Gastroesophageal sphincter (tissue), 4 donors: ENCODE measurements at regions not wholly inside any gene's neighbourhood (a gene's known extent, or its start where the extent isn't known, plus 50 kb on each side); places are given as distances from the start of the nearest gene placed in this dataset.
A peak's percentile ranks its signal among the peaks of the same experiment; 100 is the strongest.

ENCODE experiments used
- ATAC-seq: fragments of 150-250 bp; one replicate; pipeline ENCODE4 v1.9.1; 2016; ENCODE audit warnings: mild to moderate bottlenecking, moderate library complexity
- H3K27ac ChIP-seq, 4 donors: fragments of 200-600 bp; sonication (generic) in 3 of 4; 1 replicate in 3 of 4; 2 replicates in 1 of 4; pipeline ENCODE4 v1.5.1; 2016 to 2019
- H3K27me3 ChIP-seq: fragments of 200-600 bp; sonication (generic); one replicate; pipeline ENCODE4 v1.5.1; 2019
- H3K36me3 ChIP-seq, 2 donors: fragments of 200-600 bp; sonication (generic); one replicate each; pipeline ENCODE4 v1.5.1; 2019; ENCODE audit warnings: control low read depth in 1 of 2
- H3K4me1 ChIP-seq, 3 donors: fragments of 200-600 bp; sonication (generic); 1 replicate in 2 of 3; 2 replicates in 1 of 3; pipeline ENCODE4 v1.5.1; 2016 to 2019; ENCODE audit warnings: control low read depth in 2 of 3
- H3K4me3 ChIP-seq, 2 donors: fragments of 200-600 bp; sonication (generic); one replicate each; pipeline ENCODE4 v1.5.1; 2019; ENCODE audit warnings: mild to moderate bottlenecking in 1 of 2, moderate library complexity in 1 of 2
- H3K9me3 ChIP-seq, 3 donors: fragments of 200-600 bp; sonication (generic); one replicate each; pipeline ENCODE4 v1.5.1; 2017 to 2019; ENCODE audit warnings: control low read depth in 2 of 3
- EP300 ChIP-seq: sonication (generic); formaldehyde crosslinking; IDR thresholded peaks from one replicate; pipeline ENCODE4 v1.6.1; 2017; ENCODE audit warnings: antibody characterized with exemption, mild to moderate bottlenecking
- POLR2A ChIP-seq, 2 donors: fragments of 450-650 bp; IDR thresholded peaks; one replicate each; pipeline ENCODE4 v1.6.1; 2017; ENCODE audit warnings: antibody characterized with exemption in 2 of 2, mild to moderate bottlenecking in 2 of 2, moderate library complexity in 1 of 2
- POLR2AphosphoS5 ChIP-seq: sonication (generic); formaldehyde crosslinking; IDR thresholded peaks from one replicate; pipeline ENCODE4 v1.6.1; 2017; ENCODE audit warnings: antibody characterized with exemption
- whole genome bisulfite sequencing, 2 donors: methylation state at CpG; one replicate each; pipeline ENCODE4 v1.1.5; 2018; ENCODE audit warnings: low coverage in 1 of 2; 5-methylcytosine and 5-hydroxymethylcytosine counted together
- TF ChIP-seq, protein P1 (sequence below), 4 experiments: fragments of 200-600 bp in 2 of 4; fragments of 450-650 bp in 2 of 4; sonication (generic) in 1 of 4; IDR thresholded peaks; one replicate each; pipeline ENCODE4 v1.5.1; 2017 to 2019; ENCODE audit warnings: antibody characterized with exemption in 4 of 4, mild to moderate bottlenecking in 2 of 4, moderate library complexity in 2 of 4

DNA sequence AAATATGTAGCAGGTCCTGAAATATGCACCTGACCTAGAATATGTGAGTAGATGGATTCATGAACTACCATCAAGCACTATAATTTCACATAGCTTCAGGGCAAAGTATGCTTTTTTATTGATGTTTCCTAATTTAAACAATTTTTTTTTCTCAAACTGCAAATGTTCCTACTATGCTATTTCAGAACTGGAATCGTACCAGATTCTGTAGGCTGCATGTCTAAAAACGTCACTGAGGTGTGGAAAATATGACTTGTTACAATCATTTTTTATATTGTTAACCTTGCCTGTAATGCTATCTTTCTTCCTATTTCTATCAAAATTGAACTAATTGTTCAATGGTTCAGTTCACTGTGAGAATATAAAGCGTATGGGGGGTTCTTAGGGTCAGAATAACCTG, 78.0 kb upstream of the RERGL start:
- no peak for TF ChIP-seq EP300
- TF ChIP-seq POLR2A (IDR thresholded peaks at IDR 0.05) = no peak
- TF ChIP-seq, protein P1, sequence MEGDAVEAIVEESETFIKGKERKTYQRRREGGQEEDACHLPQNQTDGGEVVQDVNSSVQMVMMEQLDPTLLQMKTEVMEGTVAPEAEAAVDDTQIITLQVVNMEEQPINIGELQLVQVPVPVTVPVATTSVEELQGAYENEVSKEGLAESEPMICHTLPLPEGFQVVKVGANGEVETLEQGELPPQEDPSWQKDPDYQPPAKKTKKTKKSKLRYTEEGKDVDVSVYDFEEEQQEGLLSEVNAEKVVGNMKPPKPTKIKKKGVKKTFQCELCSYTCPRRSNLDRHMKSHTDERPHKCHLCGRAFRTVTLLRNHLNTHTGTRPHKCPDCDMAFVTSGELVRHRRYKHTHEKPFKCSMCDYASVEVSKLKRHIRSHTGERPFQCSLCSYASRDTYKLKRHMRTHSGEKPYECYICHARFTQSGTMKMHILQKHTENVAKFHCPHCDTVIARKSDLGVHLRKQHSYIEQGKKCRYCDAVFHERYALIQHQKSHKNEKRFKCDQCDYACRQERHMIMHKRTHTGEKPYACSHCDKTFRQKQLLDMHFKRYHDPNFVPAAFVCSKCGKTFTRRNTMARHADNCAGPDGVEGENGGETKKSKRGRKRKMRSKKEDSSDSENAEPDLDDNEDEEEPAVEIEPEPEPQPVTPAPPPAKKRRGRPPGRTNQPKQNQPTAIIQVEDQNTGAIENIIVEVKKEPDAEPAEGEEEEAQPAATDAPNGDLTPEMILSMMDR (IDR thresholded peaks at IDR 0.05) = no peak
- TF ChIP-seq POLR2AphosphoS5 = no peak
- 31 to 47% methylated on average over 2 to 3 of the region's 3 CpGs for WGBS, 2 donors
- Histone ChIP-seq H3K4me3 (no peak overlapping the region), H3K4me1 (peaks cover 0 to 11% (median 0%) of the 10 kb centered on the region in 3 donors), H3K9me3 (peaks cover 0 to 5% (median 0%) of the 10 kb centered on the region in 3 donors), H3K36me3 (no peaks in the 10 kb centered on the region), H3K27me3 (no peaks in the 10 kb centered on the region), H3K27ac (no peak overlapping the region)
- no peak for ATAC-seq

DNA sequence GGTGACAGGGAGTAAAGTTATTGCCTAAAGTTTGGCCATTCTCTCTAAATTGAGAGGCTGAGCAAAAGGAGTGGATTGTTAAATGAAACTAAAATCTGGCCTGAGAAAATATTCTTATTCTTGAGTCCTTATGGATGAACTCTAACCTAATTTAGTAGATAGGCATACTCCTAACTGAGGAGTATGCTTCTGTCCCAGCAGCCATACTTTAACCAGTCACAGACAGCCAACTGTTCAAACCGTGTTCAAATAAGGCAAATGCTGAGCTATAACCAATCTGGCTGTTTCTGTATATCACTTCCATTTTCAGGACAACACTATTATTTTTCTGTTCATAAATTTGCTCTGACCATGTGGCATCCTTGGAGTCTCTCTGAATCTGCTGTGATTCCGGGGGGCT, 75.9 kb upstream of the RERGL start:
- ATAC-seq = no peak
- Histone ChIP-seq H3K4me3 (peak overlapping the region; percentile 9 to 21), H3K4me1 (peaks cover 0 to 11% (median 0%) of the 10 kb centered on the region in 3 donors), H3K27me3 (no peaks in the 10 kb centered on the region), H3K27ac (peak overlapping the region in 1 of 4 donors; percentile 4), H3K36me3 (no peaks in the 10 kb centered on the region), H3K9me3 (no peaks in the 10 kb centered on the region)
- WGBS, 2 donors = 38 to 46% methylated on average over 1 to 2 of the region's 2 CpGs
- TF ChIP-seq, protein P1 (IDR thresholded peaks at IDR 0.05) = no peak
- no peak for TF ChIP-seq POLR2AphosphoS5
- no peak for TF ChIP-seq POLR2A (IDR thresholded peaks at IDR 0.05)
- TF ChIP-seq EP300 = no peak

DNA sequence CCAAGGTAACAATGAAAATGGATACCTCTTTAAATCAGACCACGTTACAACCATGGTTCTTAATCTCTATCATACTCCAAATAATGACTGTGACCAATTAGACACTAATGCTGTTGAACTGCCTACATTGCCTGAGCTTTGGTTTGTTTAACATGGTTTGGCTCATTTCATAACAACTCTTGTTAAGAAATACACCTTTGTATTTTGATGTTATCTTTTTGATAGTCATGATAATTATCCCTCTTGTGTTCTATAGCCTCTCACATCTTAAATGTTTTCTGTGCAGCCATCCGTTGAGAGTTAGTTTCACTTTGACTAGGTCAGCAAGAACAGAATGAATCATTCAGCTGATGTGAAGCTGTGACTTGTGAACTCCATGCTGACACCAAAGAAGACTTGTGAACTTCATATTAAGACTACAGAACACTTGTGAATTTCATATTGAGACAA, 75.5 kb upstream of the RERGL start:
- ATAC-seq = no peak
- TF ChIP-seq POLR2AphosphoS5 (no peak), POLR2A (IDR thresholded peaks at IDR 0.05) (no peak), EP300 (no peak)
- TF ChIP-seq, protein P1 (IDR thresholded peaks at IDR 0.05) = no peak
- peaks cover 0 to 11% (median 0%) of the 10 kb centered on the region in 3 donors for H3K4me1 ChIP-seq
- H3K36me3 ChIP-seq = no peaks in the 10 kb centered on the region
- H3K27me3 ChIP-seq = no peaks in the 10 kb centered on the region
- peak overlapping the region in 1 of 4 donors; percentile 4 for H3K27ac ChIP-seq
- H3K9me3 ChIP-seq = no peaks in the 10 kb centered on the region
- peak overlapping the region; percentile 9 to 21 for H3K4me3 ChIP-seq
- 7 to 11% methylated on average over 1 to 2 of the region's 2 CpGs for WGBS, 2 donors

DNA sequence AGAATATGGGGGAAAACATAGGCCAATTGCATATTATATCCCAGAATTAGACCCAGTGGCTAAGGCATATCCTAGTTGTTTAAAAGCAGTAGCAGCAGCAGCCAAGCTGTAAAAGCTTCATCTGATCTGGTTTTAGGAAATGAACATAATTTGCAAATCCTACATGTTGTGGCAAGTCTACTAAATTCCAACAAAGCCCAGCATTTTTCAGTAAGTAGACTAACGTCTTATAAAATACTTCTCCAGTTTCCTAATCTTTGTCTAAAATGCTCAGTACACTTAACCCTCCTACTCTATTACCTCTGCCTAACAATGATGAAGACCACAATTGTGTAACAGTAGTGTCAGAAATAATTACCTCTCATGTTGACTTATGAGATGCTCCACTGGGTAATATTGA, 70.9 kb upstream of the RERGL start:
- no peaks in the 10 kb centered on the region for H3K27me3 ChIP-seq
- H3K36me3 ChIP-seq = no peaks in the 10 kb centered on the region
- H3K4me1 ChIP-seq = peaks cover 0 to 3% (median 0%) of the 10 kb centered on the region in 3 donors
- 55 to 82% methylated on average over 1 of the region's 1 CpG for WGBS, 2 donors
- peaks cover 0 to 6% (median 0%) of the 10 kb centered on the region in 3 donors for H3K9me3 ChIP-seq
- no peak overlapping the region for H3K27ac ChIP-seq
- no peak overlapping the region for H3K4me3 ChIP-seq
- TF ChIP-seq POLR2AphosphoS5 = no peak
- TF ChIP-seq EP300 = no peak
- no peak for TF ChIP-seq POLR2A (IDR thresholded peaks at IDR 0.05)
- ATAC-seq = no peak

DNA sequence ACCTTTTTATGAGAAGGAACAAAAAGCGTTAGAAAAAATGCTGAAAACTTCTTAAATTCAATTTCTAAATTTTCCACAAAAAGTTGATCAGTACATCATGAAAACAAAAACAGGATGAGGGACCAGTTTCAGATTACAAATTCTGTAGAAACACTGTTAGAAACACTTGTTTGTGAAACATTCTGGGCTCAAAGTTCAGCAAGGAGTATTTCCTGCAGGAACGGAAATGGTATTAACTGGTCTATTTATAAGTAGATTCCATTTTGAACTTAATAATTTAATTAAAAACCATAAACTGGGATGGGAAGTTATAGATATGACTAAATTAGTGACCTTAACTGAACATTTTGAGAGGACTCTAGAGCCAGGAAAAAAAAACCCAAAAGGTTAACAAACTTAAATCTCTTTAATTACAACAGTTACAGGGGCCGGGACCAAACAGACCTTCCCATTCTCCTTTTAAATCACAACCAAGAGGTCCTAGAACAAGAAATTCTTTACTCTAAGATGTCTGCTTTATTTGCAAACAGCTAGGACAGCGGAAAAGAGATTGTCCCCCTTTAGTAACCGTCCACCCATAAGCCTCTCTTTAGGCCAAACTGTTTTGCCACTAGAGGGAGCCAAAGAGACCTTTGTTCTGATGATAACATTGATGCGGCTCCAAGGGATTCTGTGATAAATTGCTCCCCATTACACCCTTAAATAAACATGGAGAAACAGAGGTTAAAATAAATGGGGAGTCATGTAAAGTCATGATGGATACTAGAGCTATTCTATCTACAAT, 69.0 kb upstream of the RERGL start:
- WGBS, 2 donors = 78 to 79% methylated on average over 6 of the region's 6 CpGs

More for the DNA sequence above, 69.0 kb upstream of the RERGL start:
- H3K27me3 ChIP-seq = no peaks in the 10 kb centered on the region
- peaks cover 0 to 6% (median 0%) of the 10 kb centered on the region in 3 donors for H3K9me3 ChIP-seq
- H3K27ac ChIP-seq = no peak overlapping the region
- H3K4me3 ChIP-seq = no peak overlapping the region
- H3K4me1 ChIP-seq = no peaks in the 10 kb centered on the region
- ATAC-seq = no peak
- TF ChIP-seq, protein P1 (IDR thresholded peaks at IDR 0.05) = peak in 1 of 4 experiments; percentile 51
- no peak for TF ChIP-seq EP300
- no peak for TF ChIP-seq POLR2A (IDR thresholded peaks at IDR 0.05)
- no peaks in the 10 kb centered on the region for H3K36me3 ChIP-seq
